Muscle layer of duodenum (tissue), 2 donors: ENCODE measurements at regions not wholly inside any gene's neighbourhood (a gene's known extent, or its start where the extent isn't known, plus 50 kb on each side); places are given as distances from the start of the nearest gene placed in this dataset.
A peak's percentile ranks its signal among the peaks of the same experiment; 100 is the strongest.

Source experiments
- H3K27ac ChIP-seq: one replicate; pipeline ENCODE4 v1.7.0; 2013; ENCODE audit warnings: mild to moderate bottlenecking, low read length
- H3K27me3 ChIP-seq: one replicate; pipeline ENCODE4 v1.7.0; 2013; ENCODE audit warnings: low read depth, mild to moderate bottlenecking, control low read depth, low read length
- H3K36me3 ChIP-seq, 2 donors: one replicate each; pipeline ENCODE4 v1.7.0; 2013; ENCODE audit warnings: low read length in 2 of 2, control low read depth in 1 of 2, mild to moderate bottlenecking in 1 of 2; ENCODE audit not compliant: insufficient read depth in 2 of 2, control insufficient read depth in 1 of 2
- H3K4me1 ChIP-seq, 2 donors: one replicate each; pipeline ENCODE4 v1.7.0; 2013; ENCODE audit warnings: low read length in 2 of 2, mild to moderate bottlenecking in 2 of 2, control low read depth in 1 of 2, moderate library complexity in 1 of 2; ENCODE audit not compliant: insufficient read depth in 2 of 2, control insufficient read depth in 1 of 2
- H3K4me3 ChIP-seq, 2 donors: one replicate each; pipeline ENCODE4 v1.7.0; 2013; ENCODE audit warnings: low read length in 2 of 2, low read depth in 1 of 2, mild to moderate bottlenecking in 1 of 2
- H3K9me3 ChIP-seq, 2 donors: one replicate each; pipeline ENCODE4 v1.7.0; 2013; ENCODE audit warnings: low read length in 2 of 2, control low read depth in 1 of 2, mild to moderate bottlenecking in 1 of 2; ENCODE audit not compliant: control insufficient read depth in 1 of 2
- donor health status: healthy.

DNA sequence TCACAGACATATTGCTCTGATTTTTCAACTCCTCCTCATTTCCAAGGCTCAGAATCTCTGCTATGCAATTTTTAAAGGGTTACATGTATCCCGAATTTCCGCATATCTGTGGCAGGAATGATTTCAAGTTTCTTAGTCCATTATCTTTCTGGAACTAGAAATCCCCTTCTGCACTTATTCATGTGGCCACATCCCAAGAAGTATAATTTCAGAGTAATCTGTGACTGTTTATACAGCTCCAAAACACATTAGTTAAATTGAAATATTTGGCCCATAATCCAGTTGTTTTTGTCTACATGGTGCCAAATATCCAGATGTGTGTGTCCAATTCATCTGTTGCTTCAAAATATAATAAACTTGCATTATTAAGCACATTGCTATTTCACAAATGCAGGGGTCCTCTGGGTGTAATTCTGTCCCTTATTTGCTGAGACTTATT, 271.2 kb downstream of the ARHGAP12 start:
- H3K27ac ChIP-seq: no peak overlapping the region
- no peaks in the 10 kb centered on the region for H3K9me3 ChIP-seq
- H3K27me3 ChIP-seq: no peaks in the 10 kb centered on the region
- H3K36me3 ChIP-seq: no peaks in the 10 kb centered on the region
- H3K4me3 ChIP-seq: no peak overlapping the region
- H3K4me1 ChIP-seq: peaks cover 0 to 5% of the 10 kb centered on the region in 2 donors

DNA sequence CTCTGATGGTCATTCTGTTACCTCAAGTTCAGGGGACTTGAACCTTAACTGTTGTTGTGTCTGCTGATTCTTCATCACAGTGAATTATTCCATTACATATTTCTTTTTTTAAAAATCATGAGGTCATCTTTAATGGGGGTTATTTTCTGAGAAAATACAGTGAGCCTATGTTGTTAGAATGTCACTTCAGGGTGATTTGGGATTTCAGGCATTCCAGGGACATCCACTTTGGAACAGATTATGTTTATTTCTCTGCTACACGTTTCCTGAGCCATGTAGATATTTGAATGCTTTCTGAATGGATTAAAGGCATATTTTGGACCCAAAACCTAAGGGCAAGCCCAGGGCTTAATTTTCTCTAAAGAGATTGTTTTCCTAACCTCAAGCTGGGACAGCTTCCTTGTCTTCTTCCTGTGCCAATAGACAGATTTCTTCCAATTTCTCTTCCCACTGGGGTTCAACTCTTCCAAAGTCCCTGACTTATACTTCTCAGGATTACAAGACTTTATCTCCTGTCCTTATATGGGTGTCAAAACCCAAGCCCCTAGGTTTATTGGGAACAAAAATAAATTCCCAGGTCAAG, 271.7 kb downstream of the ARHGAP12 start:
- H3K36me3 ChIP-seq: no peaks in the 10 kb centered on the region
- peaks cover 0 to 1% of the 10 kb centered on the region in 2 donors for H3K4me1 ChIP-seq
- no peaks in the 10 kb centered on the region for H3K9me3 ChIP-seq
- no peaks in the 10 kb centered on the region for H3K27me3 ChIP-seq
- H3K4me3 ChIP-seq: no peak overlapping the region
- peak overlapping the region; percentile 35 for H3K27ac ChIP-seq

DNA sequence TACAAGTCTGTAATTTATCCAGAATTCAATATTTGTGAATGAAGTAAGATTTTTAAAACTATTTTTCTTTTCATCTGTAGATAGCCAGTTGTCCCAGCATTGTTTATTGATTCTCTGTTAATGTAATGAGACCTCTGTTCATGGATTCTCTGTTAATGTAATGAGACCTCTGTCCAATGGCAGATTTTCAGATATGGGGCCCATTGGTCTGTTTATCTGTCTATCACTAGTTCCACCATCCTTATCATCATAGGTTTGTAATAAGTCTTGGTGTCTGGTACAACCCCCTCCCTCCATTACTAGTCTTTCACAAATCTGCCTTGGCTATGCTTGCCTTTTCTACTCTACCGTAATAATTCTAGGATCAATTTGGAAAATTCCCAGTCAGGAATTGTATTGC, 276.6 kb downstream of the ARHGAP12 start:
- no peaks in the 10 kb centered on the region for H3K36me3 ChIP-seq

DNA sequence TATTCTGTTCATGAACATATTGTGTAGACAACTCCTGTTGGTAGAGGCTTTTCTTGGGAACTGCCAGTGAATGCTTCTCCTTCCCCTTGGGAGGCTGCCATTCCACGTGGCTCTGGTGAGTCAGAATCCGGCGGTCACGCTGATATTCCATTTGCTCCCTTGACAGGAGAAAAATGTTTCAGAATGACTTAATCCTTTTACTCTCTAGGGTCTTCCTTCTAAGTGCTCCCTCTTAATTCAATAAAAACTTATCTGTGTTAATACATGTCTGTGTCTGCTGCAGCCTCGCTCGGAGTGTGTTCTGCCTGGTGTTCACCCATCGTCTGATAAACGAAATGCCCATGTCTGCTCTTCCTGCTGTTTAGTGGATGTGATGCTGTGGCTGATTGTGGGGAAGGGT, 278.6 kb downstream of the ARHGAP12 start:
- no peaks in the 10 kb centered on the region for H3K27me3 ChIP-seq
- peak overlapping the region; percentile 20 to 40 for H3K4me3 ChIP-seq
- no peaks in the 10 kb centered on the region for H3K9me3 ChIP-seq
- H3K4me1 ChIP-seq: peaks cover 0 to 4% of the 10 kb centered on the region in 2 donors
- no peaks in the 10 kb centered on the region for H3K36me3 ChIP-seq
- H3K27ac ChIP-seq: peak overlapping the region; percentile 52

More for the DNA sequence above, 276.6 kb downstream of the ARHGAP12 start:
- H3K27ac ChIP-seq: no peak overlapping the region
- H3K27me3 ChIP-seq: no peaks in the 10 kb centered on the region
- H3K4me3 ChIP-seq: no peak overlapping the region
- no peaks in the 10 kb centered on the region for H3K9me3 ChIP-seq
- peaks cover 0 to 4% of the 10 kb centered on the region in 2 donors for H3K4me1 ChIP-seq

DNA sequence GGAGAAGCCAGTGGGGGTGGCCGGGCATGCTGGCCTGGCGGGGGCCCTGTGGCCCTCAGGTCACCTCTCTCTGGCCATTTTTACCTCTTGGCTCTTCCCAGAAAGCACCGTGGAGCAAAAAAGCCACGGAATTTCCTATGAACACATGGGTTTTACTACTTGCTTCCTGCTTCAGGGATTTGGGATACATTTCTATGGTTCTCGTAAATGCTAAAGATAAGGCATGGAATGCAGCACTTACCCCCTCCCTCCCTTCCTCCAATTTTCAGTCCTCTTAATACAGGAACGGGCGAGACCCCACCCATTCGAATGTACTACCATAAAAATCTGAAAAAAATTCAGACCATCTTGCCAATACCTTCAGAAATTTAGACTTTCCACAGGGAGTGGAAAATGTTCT, 279.7 kb downstream of the ARHGAP12 start:
- no peaks in the 10 kb centered on the region for H3K36me3 ChIP-seq
- H3K9me3 ChIP-seq: no peaks in the 10 kb centered on the region
- H3K27ac ChIP-seq: no peak overlapping the region
- H3K4me1 ChIP-seq: peaks cover 0 to 4% of the 10 kb centered on the region in 2 donors
- H3K4me3 ChIP-seq: no peak overlapping the region
- H3K27me3 ChIP-seq: no peaks in the 10 kb centered on the region

DNA sequence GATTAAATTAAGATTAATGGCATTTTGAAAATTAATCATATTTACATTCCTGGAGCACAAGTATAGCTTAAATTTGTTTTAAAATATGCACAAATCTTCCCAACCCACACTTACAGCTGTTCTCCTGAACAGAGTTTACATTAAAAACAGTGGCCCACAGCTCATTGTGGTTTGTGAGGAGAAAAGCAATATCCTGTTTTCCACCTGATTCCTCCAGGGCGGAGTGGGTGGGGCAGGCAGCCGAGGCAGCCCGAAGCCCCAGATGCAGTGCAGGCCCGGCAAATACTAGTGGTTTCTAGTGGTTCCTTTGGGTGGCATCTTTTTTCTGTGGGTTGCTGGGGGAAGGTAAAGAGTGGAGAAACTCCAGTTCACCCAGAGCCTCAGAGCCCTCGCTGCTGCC, 280.8 kb downstream of the ARHGAP12 start:
- no peaks in the 10 kb centered on the region for H3K27me3 ChIP-seq
- H3K27ac ChIP-seq: no peak overlapping the region
- H3K4me1 ChIP-seq: peaks cover 0 to 4% of the 10 kb centered on the region in 2 donors
- no peaks in the 10 kb centered on the region for H3K36me3 ChIP-seq
- H3K4me3 ChIP-seq: no peak overlapping the region
- no peaks in the 10 kb centered on the region for H3K9me3 ChIP-seq

DNA sequence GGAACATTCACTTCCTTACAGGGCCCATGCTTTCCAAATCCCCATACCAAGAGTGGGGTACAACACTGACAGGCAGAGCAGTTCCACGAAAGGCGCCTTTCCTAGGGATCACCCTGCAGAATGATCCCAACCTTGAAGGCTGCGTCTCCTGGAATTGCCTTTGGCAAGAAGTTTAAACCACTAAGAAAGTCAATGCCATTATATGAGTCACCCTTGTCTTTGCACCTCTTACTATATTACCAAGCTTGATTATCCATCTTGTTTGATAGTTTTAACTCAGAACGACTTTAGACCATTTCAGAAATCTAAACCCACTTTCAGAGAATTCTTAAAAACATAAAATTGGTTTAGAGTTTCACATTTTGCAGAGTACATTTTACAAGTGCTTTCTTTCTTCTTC, 282.1 kb downstream of the ARHGAP12 start:
- Histone ChIP-seq H3K36me3 (no peaks in the 10 kb centered on the region), H3K4me3 (no peak overlapping the region), H3K27me3 (no peaks in the 10 kb centered on the region), H3K9me3 (no peaks in the 10 kb centered on the region), H3K4me1 (peaks cover 0 to 4% of the 10 kb centered on the region in 2 donors), H3K27ac (no peak overlapping the region)

DNA sequence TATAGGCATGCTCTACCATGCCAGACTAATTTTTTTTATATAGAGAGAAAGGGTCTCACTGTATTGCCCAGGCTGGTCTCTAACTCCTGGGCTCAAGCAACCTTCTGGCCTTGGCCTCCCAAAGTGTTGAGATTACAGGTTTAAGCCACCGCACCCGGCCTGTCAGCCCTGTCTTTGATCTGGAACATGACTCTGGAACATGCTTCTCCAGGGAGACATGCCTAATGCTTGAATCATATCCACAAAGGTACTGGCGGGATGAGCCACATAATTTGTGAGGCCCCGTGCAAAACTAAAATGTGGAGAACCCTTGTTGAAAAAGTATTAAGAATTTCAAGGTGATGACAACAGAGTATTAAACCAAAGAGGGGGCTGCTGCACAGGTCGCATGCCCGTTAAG, 282.8 kb downstream of the ARHGAP12 start:
- Histone ChIP-seq H3K27me3 (no peaks in the 10 kb centered on the region), H3K36me3 (no peaks in the 10 kb centered on the region), H3K27ac (no peak overlapping the region), H3K4me1 (peaks cover 0 to 4% of the 10 kb centered on the region in 2 donors), H3K4me3 (no peak overlapping the region), H3K9me3 (no peaks in the 10 kb centered on the region)

DNA sequence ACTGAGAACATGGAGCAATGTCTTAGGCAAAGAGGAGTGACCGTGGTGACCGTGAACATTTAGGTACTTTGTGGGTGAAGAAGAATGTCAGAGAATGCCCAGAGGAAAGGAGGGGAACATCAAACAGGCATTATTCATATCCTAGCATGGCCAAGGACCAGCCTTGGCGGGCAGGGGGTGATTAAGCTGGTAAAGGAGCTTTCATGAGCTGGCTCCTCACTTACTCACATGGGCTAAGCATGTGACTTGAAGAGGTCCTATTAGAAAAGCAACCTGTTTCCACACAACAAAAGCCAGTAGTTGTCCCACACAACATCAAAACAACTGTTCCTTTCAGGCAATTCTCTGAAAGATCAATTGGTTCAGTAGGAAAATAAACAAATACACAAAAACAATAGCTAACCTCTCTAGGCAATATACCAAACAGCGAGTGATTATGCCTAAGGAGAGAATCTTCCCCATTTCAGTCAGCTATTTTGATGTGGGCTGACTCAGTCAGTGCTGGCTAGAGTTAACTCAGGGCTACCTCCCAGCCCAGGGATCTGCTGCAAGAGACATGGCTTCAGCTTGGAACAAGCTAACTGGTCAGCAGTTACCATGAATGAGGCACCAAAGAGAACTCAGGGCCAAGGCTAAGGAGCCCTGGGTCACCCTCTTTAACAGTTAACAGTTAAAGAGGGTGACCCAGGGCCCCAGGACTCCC, 283.5 kb downstream of the ARHGAP12 start:
- Histone ChIP-seq H3K4me1 (no peaks in the 10 kb centered on the region), H3K9me3 (no peaks in the 10 kb centered on the region), H3K27me3 (no peaks in the 10 kb centered on the region), H3K27ac (no peak overlapping the region), H3K4me3 (no peak overlapping the region), H3K36me3 (no peaks in the 10 kb centered on the region)

DNA sequence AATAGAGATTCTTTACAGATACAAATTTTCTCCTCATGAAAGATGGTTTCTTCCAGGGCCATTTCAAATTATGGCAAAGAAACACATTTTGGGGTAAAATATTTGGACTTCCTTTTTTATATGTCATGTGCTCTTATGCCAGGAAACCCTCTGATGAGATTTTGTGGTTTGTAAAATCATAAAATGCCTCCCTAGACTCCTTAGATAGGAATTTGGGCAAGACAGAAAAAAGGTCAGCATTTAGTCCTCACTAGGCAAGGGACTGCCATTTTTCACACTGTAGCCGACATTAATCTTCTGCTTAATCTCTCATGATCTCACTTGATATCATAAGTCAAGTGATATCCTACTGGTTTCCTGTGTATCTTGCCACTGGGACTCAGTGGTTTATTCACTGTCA, 286.4 kb downstream of the ARHGAP12 start:
- no peak overlapping the region for H3K4me3 ChIP-seq
- H3K36me3 ChIP-seq: no peaks in the 10 kb centered on the region
- no peaks in the 10 kb centered on the region for H3K27me3 ChIP-seq
- no peaks in the 10 kb centered on the region for H3K9me3 ChIP-seq
- H3K4me1 ChIP-seq: no peaks in the 10 kb centered on the region
- H3K27ac ChIP-seq: no peak overlapping the region

DNA sequence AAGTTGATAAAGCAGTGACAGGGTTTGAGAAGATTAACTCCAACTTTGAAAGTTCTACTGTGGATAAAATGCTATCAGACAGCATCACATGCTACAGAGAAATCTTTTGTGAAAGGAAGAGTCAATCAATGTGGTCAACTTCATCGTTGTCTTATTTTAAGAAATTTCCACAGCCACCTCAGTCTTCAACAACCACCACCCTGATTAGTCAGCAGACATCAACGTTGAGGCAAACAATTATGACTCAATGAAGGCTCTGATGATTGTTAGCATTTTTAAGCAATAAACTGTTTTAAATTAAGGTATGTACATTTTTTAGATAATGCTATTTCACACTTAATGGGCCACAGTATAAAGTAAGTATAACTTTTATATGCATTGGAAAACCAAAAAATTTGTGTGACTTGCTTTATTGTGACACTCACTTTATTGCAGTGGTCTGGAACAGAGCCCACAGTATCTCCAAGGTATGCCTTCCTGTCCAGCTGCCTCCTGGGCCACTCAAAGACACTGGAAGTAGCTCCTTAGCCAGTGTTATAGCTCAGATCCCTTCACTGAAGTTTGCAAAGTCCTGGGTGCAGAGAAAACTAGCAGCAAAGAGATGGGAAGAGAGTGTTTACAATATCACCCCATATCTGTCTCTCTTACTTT, 293.1 kb downstream of the ARHGAP12 start:
- H3K27me3 ChIP-seq: no peaks in the 10 kb centered on the region
- H3K27ac ChIP-seq: no peak overlapping the region
- no peak overlapping the region for H3K4me3 ChIP-seq
- no peaks in the 10 kb centered on the region for H3K36me3 ChIP-seq
- H3K4me1 ChIP-seq: peaks cover 0 to 9% of the 10 kb centered on the region in 2 donors
- no peaks in the 10 kb centered on the region for H3K9me3 ChIP-seq
